ENCODE measurements at regions not wholly inside any gene's neighbourhood (a gene's known extent, or its start where the extent isn't known, plus 50 kb on each side); places are given as distances from the start of the nearest gene placed in this dataset.

- TF ChIP-seq POLR2A (IDR thresholded peaks at IDR 0.05; ENCODE audit: low read length), result no peak
- no peak for TF ChIP-seq GATA1 (IDR thresholded peaks at IDR 0.05; ENCODE audit: low read depth, low read length)
Observed at GRCh38 chr1:221824025-221824424, 82.1 kb upstream of the DUSP10 start.
